GM12872 (cell line): ENCODE measurements at regions not wholly inside any gene's neighbourhood (a gene's known extent, or its start where the extent isn't known, plus 50 kb on each side); places are given as distances from the start of the nearest gene placed in this dataset.

Experiments used
- TF ChIP-seq, protein P1 (sequence below): IDR thresholded peaks from 3 replicates; pipeline ENCODE4 v1.5.1; 2011; ENCODE audit warnings: low read depth, mild to moderate bottlenecking, low read length, moderate library complexity; ENCODE audit not compliant: insufficient read depth

GRCh38 chr4:152165846-152166245 is 370.0 kb downstream of the FBXW7 start:
- TF ChIP-seq, protein P1, sequence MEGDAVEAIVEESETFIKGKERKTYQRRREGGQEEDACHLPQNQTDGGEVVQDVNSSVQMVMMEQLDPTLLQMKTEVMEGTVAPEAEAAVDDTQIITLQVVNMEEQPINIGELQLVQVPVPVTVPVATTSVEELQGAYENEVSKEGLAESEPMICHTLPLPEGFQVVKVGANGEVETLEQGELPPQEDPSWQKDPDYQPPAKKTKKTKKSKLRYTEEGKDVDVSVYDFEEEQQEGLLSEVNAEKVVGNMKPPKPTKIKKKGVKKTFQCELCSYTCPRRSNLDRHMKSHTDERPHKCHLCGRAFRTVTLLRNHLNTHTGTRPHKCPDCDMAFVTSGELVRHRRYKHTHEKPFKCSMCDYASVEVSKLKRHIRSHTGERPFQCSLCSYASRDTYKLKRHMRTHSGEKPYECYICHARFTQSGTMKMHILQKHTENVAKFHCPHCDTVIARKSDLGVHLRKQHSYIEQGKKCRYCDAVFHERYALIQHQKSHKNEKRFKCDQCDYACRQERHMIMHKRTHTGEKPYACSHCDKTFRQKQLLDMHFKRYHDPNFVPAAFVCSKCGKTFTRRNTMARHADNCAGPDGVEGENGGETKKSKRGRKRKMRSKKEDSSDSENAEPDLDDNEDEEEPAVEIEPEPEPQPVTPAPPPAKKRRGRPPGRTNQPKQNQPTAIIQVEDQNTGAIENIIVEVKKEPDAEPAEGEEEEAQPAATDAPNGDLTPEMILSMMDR: no peak

- TF ChIP-seq, protein P1: no peak
These were observed 370.7 kb downstream of the FBXW7 start for GRCh38 chr4:152165146-152165545.

- TF ChIP-seq, protein P1: peak; percentile 3; the same call in 1 of the 3 replicates
These were observed 371.3 kb downstream of the FBXW7 start for GRCh38 chr4:152164561-152164960.

GRCh38 chr4:152162331-152162697 is 373.6 kb downstream of the FBXW7 start:
- TF ChIP-seq, protein P1: no peak

DNA sequence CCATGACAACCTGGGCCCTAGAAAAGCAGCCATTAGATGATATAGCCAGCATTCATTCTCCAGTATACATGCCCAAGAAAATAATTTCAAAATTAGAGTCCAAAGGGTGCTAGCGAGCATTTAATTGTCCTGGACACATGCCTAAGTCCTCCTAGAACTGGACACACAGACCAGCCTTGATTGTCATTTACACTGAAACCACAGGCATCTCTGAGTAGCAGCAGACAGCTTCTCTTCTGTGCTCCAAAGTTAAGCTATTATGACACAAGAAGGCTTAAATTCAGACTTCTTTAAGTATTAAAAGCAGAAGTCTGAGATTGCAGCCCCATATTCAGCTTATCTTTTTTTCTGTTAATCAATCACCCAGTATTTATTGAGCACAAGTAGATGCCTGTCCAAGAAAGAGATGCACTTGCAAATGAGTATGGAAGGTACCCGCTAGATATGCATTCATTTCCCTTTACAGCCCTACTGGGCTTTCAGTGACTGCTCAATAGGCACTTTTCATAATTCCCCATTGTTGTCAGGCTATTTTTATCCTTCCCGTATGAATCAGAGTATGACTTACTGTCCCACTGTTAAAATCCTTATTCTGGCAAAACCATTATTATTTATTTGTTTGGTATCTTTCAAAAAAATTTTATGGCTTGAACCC is 374.1 kb downstream of the FBXW7 start:
- TF ChIP-seq, protein P1: no peak

GRCh38 chr4:152160225-152160800 is 375.6 kb downstream of the FBXW7 start:
- TF ChIP-seq, protein P1: no peak

- TF ChIP-seq, protein P1: no peak
These were observed 376.1 kb downstream of the FBXW7 start for GRCh38 chr4:152159773-152160172.

DNA sequence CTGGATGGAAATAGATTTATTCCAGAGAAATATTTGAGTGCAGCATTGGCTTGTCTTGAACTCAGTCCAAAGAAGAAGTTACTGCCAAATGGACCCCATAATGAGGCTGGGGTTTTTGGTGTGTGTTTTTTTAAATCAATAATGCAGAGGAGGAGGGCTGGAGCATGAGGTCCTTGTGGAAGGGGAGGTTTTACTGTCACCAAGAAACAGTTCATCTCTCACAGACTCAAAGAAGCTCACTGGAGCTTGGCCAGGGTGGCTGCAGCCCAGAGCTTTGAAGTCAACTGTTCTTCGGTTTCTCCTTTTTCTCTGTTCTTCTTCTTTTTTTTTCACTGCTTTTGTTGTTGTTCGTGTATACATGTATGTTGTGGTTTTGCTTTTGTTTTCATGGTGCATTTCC is 377.7 kb downstream of the FBXW7 start:
- TF ChIP-seq, protein P1: no peak
